Endothelial cell (in vitro differentiated cells): ENCODE measurements at regions not wholly inside any gene's neighbourhood (a gene's known extent, or its start where the extent isn't known, plus 50 kb on each side); places are given as distances from the start of the nearest gene placed in this dataset.

Source experiments
- DNase-seq: peaks from one replicate; pipeline ENCODE4 v3.0.0; 2021; ENCODE audit warnings: low spot score
- H3K27ac Mint-ChIP-seq: one replicate; pipeline ENCODE4 v1.8.0; 2021; ENCODE audit warnings: mixed read lengths, inconsistent platforms; ENCODE audit not compliant: unreplicated experiment
- H3K27me3 Mint-ChIP-seq: one replicate; pipeline ENCODE4 v1.8.0; 2021; ENCODE audit warnings: mild to moderate bottlenecking, moderate library complexity, mixed read lengths, inconsistent platforms; ENCODE audit not compliant: unreplicated experiment
- H3K36me3 Mint-ChIP-seq: one replicate; pipeline ENCODE4 v1.8.0; 2021; ENCODE audit warnings: mild to moderate bottlenecking, low read depth, mixed read lengths, inconsistent platforms; ENCODE audit not compliant: unreplicated experiment
- H3K4me1 Mint-ChIP-seq: one replicate; pipeline ENCODE4 v1.8.0; 2021; ENCODE audit warnings: mild to moderate bottlenecking, mixed read lengths, inconsistent platforms; ENCODE audit not compliant: unreplicated experiment
- H3K4me3 Mint-ChIP-seq: one replicate; pipeline ENCODE4 v1.8.0; 2021; ENCODE audit warnings: mild to moderate bottlenecking, mixed read lengths, inconsistent platforms; ENCODE audit not compliant: unreplicated experiment
- H3K9me3 Mint-ChIP-seq: one replicate; pipeline ENCODE4 v1.8.0; 2021; ENCODE audit warnings: mixed read lengths, inconsistent platforms; ENCODE audit not compliant: unreplicated experiment
- TF ChIP-seq, protein P1 (sequence below): fragments of 200-600 bp; sonication (generic); IDR thresholded peaks from one replicate; pipeline ENCODE4 v1.5.0; 2021; ENCODE audit warnings: antibody characterized with exemption; ENCODE audit not compliant: unreplicated experiment

DNA sequence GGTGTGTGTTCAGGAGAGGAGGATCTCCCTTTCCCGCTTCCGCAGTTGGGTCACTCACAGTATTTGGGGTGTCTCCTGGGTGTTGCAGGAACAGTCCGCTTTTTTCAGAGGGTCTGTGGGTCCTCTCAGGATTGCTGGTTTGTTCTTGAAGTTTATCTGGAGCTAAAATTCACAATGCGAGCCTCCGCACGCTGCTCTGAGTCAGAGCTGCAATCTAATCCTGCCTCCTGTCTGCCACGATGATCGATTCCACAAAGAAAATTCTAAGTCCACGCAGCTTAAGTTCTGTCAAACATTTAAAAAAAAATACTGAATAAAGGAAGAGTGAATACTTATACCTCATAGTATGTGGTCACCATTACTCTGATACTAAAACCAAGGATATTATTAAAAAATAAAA lies 76.5 kb downstream of the RAD51AP2 start:
- H3K27ac Mint-ChIP-seq: no peak overlapping the region
- DNase-seq: no peak
- no peak overlapping the region for H3K4me3 Mint-ChIP-seq
- H3K9me3 Mint-ChIP-seq: no peaks in the 10 kb centered on the region
- no peaks in the 10 kb centered on the region for H3K36me3 Mint-ChIP-seq
- H3K4me1 Mint-ChIP-seq: no peaks in the 10 kb centered on the region
- TF ChIP-seq, protein P1, sequence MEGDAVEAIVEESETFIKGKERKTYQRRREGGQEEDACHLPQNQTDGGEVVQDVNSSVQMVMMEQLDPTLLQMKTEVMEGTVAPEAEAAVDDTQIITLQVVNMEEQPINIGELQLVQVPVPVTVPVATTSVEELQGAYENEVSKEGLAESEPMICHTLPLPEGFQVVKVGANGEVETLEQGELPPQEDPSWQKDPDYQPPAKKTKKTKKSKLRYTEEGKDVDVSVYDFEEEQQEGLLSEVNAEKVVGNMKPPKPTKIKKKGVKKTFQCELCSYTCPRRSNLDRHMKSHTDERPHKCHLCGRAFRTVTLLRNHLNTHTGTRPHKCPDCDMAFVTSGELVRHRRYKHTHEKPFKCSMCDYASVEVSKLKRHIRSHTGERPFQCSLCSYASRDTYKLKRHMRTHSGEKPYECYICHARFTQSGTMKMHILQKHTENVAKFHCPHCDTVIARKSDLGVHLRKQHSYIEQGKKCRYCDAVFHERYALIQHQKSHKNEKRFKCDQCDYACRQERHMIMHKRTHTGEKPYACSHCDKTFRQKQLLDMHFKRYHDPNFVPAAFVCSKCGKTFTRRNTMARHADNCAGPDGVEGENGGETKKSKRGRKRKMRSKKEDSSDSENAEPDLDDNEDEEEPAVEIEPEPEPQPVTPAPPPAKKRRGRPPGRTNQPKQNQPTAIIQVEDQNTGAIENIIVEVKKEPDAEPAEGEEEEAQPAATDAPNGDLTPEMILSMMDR: no peak
- no peaks in the 10 kb centered on the region for H3K27me3 Mint-ChIP-seq

DNA sequence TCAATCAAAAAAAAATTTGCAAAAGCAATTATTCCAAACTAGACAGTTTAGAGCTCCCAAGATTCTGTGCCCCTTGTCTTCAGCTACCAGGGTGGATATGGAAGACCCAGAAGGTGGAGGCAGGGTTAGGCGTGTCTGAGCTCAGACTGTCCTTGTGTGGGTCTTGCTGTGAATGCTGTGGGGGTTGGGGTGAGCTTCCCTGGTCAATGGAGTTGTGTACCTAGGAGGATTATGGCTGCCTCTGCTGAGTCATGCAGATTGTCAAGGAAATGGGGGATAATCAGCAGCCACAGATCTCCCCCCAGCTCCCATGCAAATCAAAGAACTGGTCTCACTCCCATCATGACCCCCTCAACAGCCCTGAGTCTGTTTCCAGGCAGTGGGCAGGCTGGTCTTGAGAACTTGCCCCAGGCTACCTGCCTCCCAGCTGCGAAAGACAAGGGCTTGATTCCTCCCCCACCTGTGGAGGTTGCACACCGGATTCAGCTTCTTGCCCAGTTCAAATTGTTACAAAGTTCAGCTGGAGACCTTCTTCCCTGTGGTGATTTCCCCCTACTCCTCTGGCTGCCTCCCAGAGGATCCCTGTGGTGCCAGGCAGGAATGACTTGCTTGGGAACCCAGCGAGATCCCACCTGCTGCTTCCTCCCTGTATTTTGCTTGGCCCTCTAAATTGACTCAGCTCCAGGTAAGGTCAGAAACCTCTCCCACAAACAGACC lies 77.0 kb downstream of the RAD51AP2 start:
- no peak overlapping the region for H3K27ac Mint-ChIP-seq
- H3K4me1 Mint-ChIP-seq: no peaks in the 10 kb centered on the region
- DNase-seq: no peak
- no peaks in the 10 kb centered on the region for H3K27me3 Mint-ChIP-seq
- no peaks in the 10 kb centered on the region for H3K9me3 Mint-ChIP-seq
- no peak overlapping the region for H3K4me3 Mint-ChIP-seq
- TF ChIP-seq, protein P1: no peak
- no peaks in the 10 kb centered on the region for H3K36me3 Mint-ChIP-seq

DNA sequence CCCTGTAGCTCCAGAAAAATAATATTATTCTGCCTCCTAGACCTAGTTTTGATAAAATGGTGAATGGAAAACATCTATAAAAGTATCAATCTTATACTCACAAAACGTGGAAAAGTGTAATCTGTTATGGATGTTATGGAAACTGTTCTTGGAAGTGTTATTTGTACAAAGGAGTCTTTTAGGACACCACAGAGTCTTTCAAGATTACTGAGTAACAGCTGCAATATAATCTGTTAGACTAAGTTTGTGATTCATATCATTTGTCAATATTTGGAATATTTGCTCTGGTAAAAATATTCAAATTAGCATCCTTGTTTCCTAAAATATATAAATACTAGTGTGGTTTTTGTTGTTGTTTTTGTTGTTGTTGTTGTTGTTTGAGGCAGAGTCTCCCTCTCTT lies 87.9 kb downstream of the RAD51AP2 start:
- no peaks in the 10 kb centered on the region for H3K36me3 Mint-ChIP-seq
- no peak for DNase-seq
- H3K9me3 Mint-ChIP-seq: no peaks in the 10 kb centered on the region
- H3K27me3 Mint-ChIP-seq: no peaks in the 10 kb centered on the region
- no peak overlapping the region for H3K27ac Mint-ChIP-seq
- H3K4me1 Mint-ChIP-seq: no peaks in the 10 kb centered on the region
- no peak overlapping the region for H3K4me3 Mint-ChIP-seq
- TF ChIP-seq, protein P1: no peak

DNA sequence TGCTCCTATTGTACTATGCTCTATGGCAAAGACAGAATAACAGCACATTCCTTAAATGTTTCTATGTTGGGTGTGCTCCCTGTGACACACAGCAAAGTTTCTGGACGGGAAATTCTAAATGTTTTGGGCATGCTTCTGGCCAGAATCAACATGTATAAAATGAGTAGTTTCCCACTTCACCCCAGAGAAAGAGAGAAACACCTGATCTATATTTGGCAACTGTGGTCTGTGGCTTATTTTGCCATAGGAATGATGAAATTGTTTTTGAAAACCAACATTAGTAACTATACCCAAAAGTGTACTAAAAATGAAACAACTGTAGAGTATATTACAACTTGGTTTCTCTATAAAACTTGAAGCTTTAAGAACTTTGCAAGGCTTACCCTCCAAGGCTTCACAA lies 89.1 kb downstream of the RAD51AP2 start:
- no peaks in the 10 kb centered on the region for H3K9me3 Mint-ChIP-seq
- H3K27ac Mint-ChIP-seq: no peak overlapping the region
- no peaks in the 10 kb centered on the region for H3K27me3 Mint-ChIP-seq
- H3K4me1 Mint-ChIP-seq: no peaks in the 10 kb centered on the region
- DNase-seq: no peak
- TF ChIP-seq, protein P1: no peak
- no peaks in the 10 kb centered on the region for H3K36me3 Mint-ChIP-seq
- no peak overlapping the region for H3K4me3 Mint-ChIP-seq

DNA sequence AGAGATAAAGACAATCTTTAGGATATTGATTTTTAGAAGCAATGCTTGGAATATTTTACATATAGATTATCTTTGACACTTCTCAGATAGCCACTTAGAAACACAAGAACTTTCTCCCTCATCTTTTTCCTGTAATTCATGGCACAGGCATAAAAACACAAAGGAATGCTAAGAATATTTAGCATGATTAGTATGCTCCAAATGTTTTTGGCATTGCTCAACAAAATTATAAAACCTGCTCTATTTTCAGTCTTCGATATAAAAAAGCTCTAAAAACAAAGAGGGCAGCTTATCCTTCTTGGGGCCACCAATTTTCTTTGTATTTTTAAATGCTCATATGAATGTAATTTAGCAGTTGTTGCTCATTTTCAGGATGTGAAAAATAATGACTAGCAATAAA lies 90.8 kb downstream of the RAD51AP2 start:
- H3K4me1 Mint-ChIP-seq: no peaks in the 10 kb centered on the region

More for the DNA sequence above, 90.8 kb downstream of the RAD51AP2 start:
- no peaks in the 10 kb centered on the region for H3K9me3 Mint-ChIP-seq
- TF ChIP-seq, protein P1: no peak
- no peak overlapping the region for H3K4me3 Mint-ChIP-seq
- no peaks in the 10 kb centered on the region for H3K36me3 Mint-ChIP-seq
- H3K27ac Mint-ChIP-seq: no peak overlapping the region
- H3K27me3 Mint-ChIP-seq: no peaks in the 10 kb centered on the region
- DNase-seq: no peak
